ENCODE measurements at regions not wholly inside any gene's neighbourhood (a gene's known extent, or its start where the extent isn't known, plus 50 kb on each side); places are given as distances from the start of the nearest gene placed in this dataset.

- TF ChIP-seq CTCF (IDR thresholded peaks at IDR 0.05; ENCODE audit: insufficient read depth, low read length) (no peak), POLR2AphosphoS5 (IDR thresholded peaks at IDR 0.05; ENCODE audit: low read depth) (no peak)
Observed at GRCh38 chr6:43932259-43933147, 162.5 kb downstream of the VEGFA start.
